Mesendoderm (in vitro differentiated cells): ENCODE measurements at regions not wholly inside any gene's neighbourhood (a gene's known extent, or its start where the extent isn't known, plus 50 kb on each side); places are given as distances from the start of the nearest gene placed in this dataset.

Experiments
- DNase-seq: peaks from one replicate; pipeline ENCODE4 v3.0.0; 2013
- H2AK5ac ChIP-seq: 2 replicates; pipeline ENCODE4 v1.6.1; 2013; ENCODE audit warnings: low read length, inconsistent platforms
- H2BK120ac ChIP-seq: 2 replicates; pipeline ENCODE4 v1.6.1; 2013; ENCODE audit warnings: low read depth, mild to moderate bottlenecking, low read length, moderate library complexity, mixed read lengths
- H2BK15ac ChIP-seq: replicated peaks from 2 replicates; pipeline ENCODE4 v1.6.1; 2013; ENCODE audit warnings: low read depth, mild to moderate bottlenecking, moderate library complexity
- H2BK5ac ChIP-seq: 2 replicates; pipeline ENCODE4 v1.6.1; 2013; ENCODE audit warnings: low read length, inconsistent platforms
- H3K18ac ChIP-seq: 2 replicates; pipeline ENCODE4 v1.6.1; 2013; ENCODE audit warnings: mild to moderate bottlenecking, low read length, mixed read lengths
- H3K23ac ChIP-seq: one replicate; pipeline ENCODE4 v1.6.1; 2013; ENCODE audit warnings: low read length
- H3K27ac ChIP-seq: 2 replicates; pipeline ENCODE4 v1.5.1; 2013; ENCODE audit warnings: low read depth, mild to moderate bottlenecking, inconsistent platforms, low read length, moderate library complexity
- H3K27me3 ChIP-seq: 2 replicates; pipeline ENCODE4 v1.6.1; 2013; ENCODE audit warnings: low read length, control low read depth, mild to moderate bottlenecking, inconsistent platforms; ENCODE audit not compliant: insufficient read depth, poor library complexity
- H3K36me3 ChIP-seq: 2 replicates; pipeline ENCODE4 v1.6.1; 2013; ENCODE audit warnings: low read length, inconsistent platforms; ENCODE audit not compliant: control insufficient read depth, insufficient read depth
- H3K4ac ChIP-seq: one replicate; pipeline ENCODE4 v1.6.1; 2013; ENCODE audit warnings: low read depth, mild to moderate bottlenecking, low read length, moderate library complexity
- H3K4me1 ChIP-seq: 2 replicates; pipeline ENCODE4 v1.6.1; 2013; ENCODE audit warnings: low read depth, low read length, inconsistent platforms; ENCODE audit not compliant: control insufficient read depth
- H3K4me2 ChIP-seq: 2 replicates; pipeline ENCODE4 v1.6.1; 2013; ENCODE audit warnings: low read length
- H3K4me3 ChIP-seq: 2 replicates; pipeline ENCODE4 v1.5.1; 2013; ENCODE audit warnings: mild to moderate bottlenecking, low read length
- H3K56ac ChIP-seq: one replicate; pipeline ENCODE4 v1.6.1; 2013; ENCODE audit warnings: low read length
- H3K79me1 ChIP-seq: 2 replicates; pipeline ENCODE4 v1.6.1; 2013; ENCODE audit warnings: low read length, inconsistent platforms
- H3K79me2 ChIP-seq: 2 replicates; pipeline ENCODE4 v1.6.1; 2013; ENCODE audit warnings: mild to moderate bottlenecking, low read length; ENCODE audit not compliant: control insufficient read depth, insufficient read depth
- H3K9ac ChIP-seq: 2 replicates; pipeline ENCODE4 v1.6.1; 2013; ENCODE audit warnings: low read length, inconsistent platforms
- H4K5ac ChIP-seq: one replicate; pipeline ENCODE4 v1.6.1; 2013; ENCODE audit warnings: low read length
- H4K8ac ChIP-seq: one replicate; pipeline ENCODE4 v1.6.1; 2013; ENCODE audit warnings: low read depth, mild to moderate bottlenecking, control low read depth, low read length, moderate library complexity
- WGBS: extraction: QIAGEN DNeasy Blood & Tissue Kit; methylation state at CpG from one replicate; pipeline ENCODE4 v1.1.7; 2013; ENCODE audit warnings: low lambda C conversion rate, missing lambda C conversion rate; ENCODE audit not compliant: insufficient coverage; ENCODE audit errors: extremely low coverage; 5-methylcytosine and 5-hydroxymethylcytosine counted together

- DNase-seq: no peak
- Histone ChIP-seq H3K4me1 (no peaks in the 10 kb centered on the region), H3K4me2 (no peak overlapping the region), H3K27ac (no peak overlapping the region), H2BK5ac (no peak overlapping the region), H4K5ac (no peak overlapping the region), H2BK15ac (no peak overlapping the region), H3K9ac (no peak overlapping the region), H3K4me3 (no peak overlapping the region), H3K79me2 (no peaks in the 10 kb centered on the region), H3K27me3 (no peaks in the 10 kb centered on the region), H3K18ac (no peak overlapping the region), H3K79me1 (no peaks in the 10 kb centered on the region), H3K36me3 (no peaks in the 10 kb centered on the region), H3K4ac (no peak overlapping the region), H3K23ac (no peak overlapping the region), H4K8ac (no peak overlapping the region), H2BK120ac (no peak overlapping the region), H2AK5ac (no peak overlapping the region), H3K56ac (no peak overlapping the region)
- WGBS: no CpG with 5 or more reads among the region's 1 CpG
Observed at GRCh38 chr12:42958291-42958674, 368.7 kb upstream of the PRICKLE1 start.

- H2BK5ac ChIP-seq: no peak overlapping the region
- H3K4me2 ChIP-seq: no peak overlapping the region
- no peak overlapping the region for H3K27ac ChIP-seq
- H2AK5ac ChIP-seq: no peak overlapping the region
- WGBS: no CpG with 5 or more reads among the region's 1 CpG
- H3K4me1 ChIP-seq: no peaks in the 10 kb centered on the region
- no peaks in the 10 kb centered on the region for H3K79me1 ChIP-seq
- no peak overlapping the region for H3K23ac ChIP-seq
- H3K36me3 ChIP-seq: no peaks in the 10 kb centered on the region
- H3K4ac ChIP-seq: no peak overlapping the region
- no peak overlapping the region for H4K8ac ChIP-seq
- H3K27me3 ChIP-seq: no peaks in the 10 kb centered on the region
- H3K18ac ChIP-seq: no peak overlapping the region
- H2BK120ac ChIP-seq: no peak overlapping the region
- no peak overlapping the region for H4K5ac ChIP-seq
- no peak overlapping the region for H2BK15ac ChIP-seq
- no peak overlapping the region for H3K9ac ChIP-seq
- H3K56ac ChIP-seq: no peak overlapping the region
- H3K79me2 ChIP-seq: no peaks in the 10 kb centered on the region
- no peak overlapping the region for H3K4me3 ChIP-seq
- no peak for DNase-seq
Observed at GRCh38 chr12:42957561-42958290, 368.2 kb upstream of the PRICKLE1 start.

- H2BK5ac ChIP-seq: no peak overlapping the region
- H3K56ac ChIP-seq: no peak overlapping the region
- no CpG with 5 or more reads among the region's 3 CpGs for WGBS
- no peak overlapping the region for H2BK120ac ChIP-seq
- no peaks in the 10 kb centered on the region for H3K4me1 ChIP-seq
- no peak overlapping the region for H2AK5ac ChIP-seq
- no peak overlapping the region for H3K4ac ChIP-seq
- no peaks in the 10 kb centered on the region for H3K27me3 ChIP-seq
- H3K79me1 ChIP-seq: no peaks in the 10 kb centered on the region
- H3K36me3 ChIP-seq: no peaks in the 10 kb centered on the region
- H3K9ac ChIP-seq: no peak overlapping the region
- DNase-seq: no peak
- no peak overlapping the region for H3K4me3 ChIP-seq
- H4K5ac ChIP-seq: no peak overlapping the region
- H2BK15ac ChIP-seq: no peak overlapping the region
- H3K79me2 ChIP-seq: no peaks in the 10 kb centered on the region
- H3K4me2 ChIP-seq: no peak overlapping the region
- no peak overlapping the region for H3K18ac ChIP-seq
- H3K23ac ChIP-seq: no peak overlapping the region
- H4K8ac ChIP-seq: no peak overlapping the region
- no peak overlapping the region for H3K27ac ChIP-seq
Observed at GRCh38 chr12:42957136-42957535, 367.6 kb upstream of the PRICKLE1 start.

GRCh38 chr12:42953021-42953420, 363.5 kb upstream of the PRICKLE1 start:
- Histone ChIP-seq H3K18ac (no peak overlapping the region), H2AK5ac (no peak overlapping the region), H3K4me1 (no peaks in the 10 kb centered on the region), H3K4me2 (no peak overlapping the region), H3K56ac (no peak overlapping the region), H2BK5ac (no peak overlapping the region), H2BK120ac (no peak overlapping the region), H3K27me3 (no peaks in the 10 kb centered on the region), H3K4me3 (no peak overlapping the region), H4K8ac (no peak overlapping the region), H3K36me3 (no peaks in the 10 kb centered on the region), H3K23ac (no peak overlapping the region), H3K79me2 (no peaks in the 10 kb centered on the region), H3K27ac (no peak overlapping the region), H3K79me1 (no peaks in the 10 kb centered on the region), H3K4ac (no peak overlapping the region), H3K9ac (no peak overlapping the region), H2BK15ac (no peak overlapping the region), H4K5ac (no peak overlapping the region)
- WGBS: no CpG with 5 or more reads among the region's 2 CpGs
- DNase-seq: no peak

GRCh38 chr12:42946871-42947381, 357.4 kb upstream of the PRICKLE1 start:
- H3K18ac ChIP-seq: peak overlapping the region; percentile 68
- H3K27me3 ChIP-seq: no peaks in the 10 kb centered on the region
- no peak overlapping the region for H3K4ac ChIP-seq
- H3K79me2 ChIP-seq: no peaks in the 10 kb centered on the region
- no peak overlapping the region for H4K8ac ChIP-seq
- H3K23ac ChIP-seq: no peak overlapping the region
- no CpG with 5 or more reads among the region's 2 CpGs for WGBS
- H3K4me3 ChIP-seq: no peak overlapping the region
- no peak overlapping the region for H2BK15ac ChIP-seq
- H3K56ac ChIP-seq: no peak overlapping the region
- no peak overlapping the region for H2BK120ac ChIP-seq
- no peak overlapping the region for H2AK5ac ChIP-seq
- no peaks in the 10 kb centered on the region for H3K36me3 ChIP-seq
- H3K4me1 ChIP-seq: no peaks in the 10 kb centered on the region
- no peak overlapping the region for H3K27ac ChIP-seq
- H3K79me1 ChIP-seq: no peaks in the 10 kb centered on the region
- no peak overlapping the region for H3K4me2 ChIP-seq
- DNase-seq: no peak
- no peak overlapping the region for H4K5ac ChIP-seq
- H3K9ac ChIP-seq: no peak overlapping the region
- H2BK5ac ChIP-seq: no peak overlapping the region

GRCh38 chr12:42945927-42946326, 356.4 kb upstream of the PRICKLE1 start:
- Histone ChIP-seq H3K56ac (no peak overlapping the region), H4K5ac (no peak overlapping the region), H3K18ac (no peak overlapping the region), H3K4me2 (no peak overlapping the region), H3K79me1 (no peaks in the 10 kb centered on the region), H3K36me3 (no peaks in the 10 kb centered on the region), H3K4ac (no peak overlapping the region), H3K4me3 (no peak overlapping the region), H3K9ac (no peak overlapping the region), H4K8ac (no peak overlapping the region), H3K27ac (no peak overlapping the region), H2AK5ac (no peak overlapping the region), H2BK5ac (no peak overlapping the region), H3K4me1 (no peaks in the 10 kb centered on the region), H3K79me2 (no peaks in the 10 kb centered on the region), H2BK15ac (no peak overlapping the region), H2BK120ac (no peak overlapping the region), H3K27me3 (no peaks in the 10 kb centered on the region), H3K23ac (no peak overlapping the region)
- DNase-seq: no peak
- whole genome bisulfite sequencing: no CpG with 5 or more reads among the region's 2 CpGs
